Thyroid gland (tissue), 4 donors: ENCODE measurements at regions not wholly inside any gene's neighbourhood (a gene's known extent, or its start where the extent isn't known, plus 50 kb on each side); places are given as distances from the start of the nearest gene placed in this dataset.
A peak's percentile ranks its signal among the peaks of the same experiment; 100 is the strongest.

Source experiments
- DNase-seq, 2 donors: peaks; one replicate each; pipeline ENCODE4 v3.0.0-alpha.2; 2019
- H3K27ac ChIP-seq, 3 donors: fragments of 200-600 bp; sonication (generic); 1 replicate in 2 of 3; 2 replicates in 1 of 3; pipeline ENCODE4 v1.5.1; 2016 to 2019; ENCODE audit warnings: mild to moderate bottlenecking in 1 of 3, moderate library complexity in 1 of 3
- H3K27me3 ChIP-seq: fragments of 200-600 bp; sonication (generic); one replicate; pipeline ENCODE4 v1.5.1; 2019
- H3K36me3 ChIP-seq, 2 donors: fragments of 200-600 bp; sonication (generic); one replicate each; pipeline ENCODE4 v1.5.1; 2016 to 2019
- H3K4me1 ChIP-seq, 2 donors: fragments of 200-600 bp; sonication (generic); one replicate each; pipeline ENCODE4 v1.5.1; 2017 to 2019
- H3K4me3 ChIP-seq, 3 donors: fragments of 200-600 bp; sonication (generic); replicated peaks in 1 of 3; 1 replicate in 2 of 3; 2 replicates in 1 of 3; pipeline ENCODE4 v1.5.1; 2016; ENCODE audit warnings: mild to moderate bottlenecking in 1 of 3
- H3K9me3 ChIP-seq: fragments of 200-600 bp; sonication (generic); one replicate; pipeline ENCODE4 v1.5.1; 2017
- POLR2A ChIP-seq, 2 donors: fragments of 450-650 bp; IDR thresholded peaks; one replicate each; pipeline ENCODE4 v1.6.1; 2017; ENCODE audit warnings: antibody characterized with exemption in 2 of 2, mild to moderate bottlenecking in 2 of 2, moderate library complexity in 1 of 2
- WGBS, 2 donors: methylation state at CpG; one replicate each; pipeline ENCODE4 v1.1.5; 2017; 5-methylcytosine and 5-hydroxymethylcytosine counted together
- intact Hi-C: fragments of 100-400 bp; cut with DNase I; formaldehyde crosslinking; loops from one replicate; pipeline ENCODE4 v1.15.1; 2023
- TF ChIP-seq, protein P1 (sequence below), 6 experiments: fragments of 200-600 bp in 3 of 6; fragments of 450-650 bp in 3 of 6; sonication (generic) in 3 of 6; IDR thresholded peaks; one replicate each; pipeline ENCODE4 v1.5.1; 2016 to 2019; ENCODE audit warnings: antibody characterized with exemption in 6 of 6, mild to moderate bottlenecking in 2 of 6, inconsistent platforms in 1 of 6, moderate library complexity in 1 of 6

DNA sequence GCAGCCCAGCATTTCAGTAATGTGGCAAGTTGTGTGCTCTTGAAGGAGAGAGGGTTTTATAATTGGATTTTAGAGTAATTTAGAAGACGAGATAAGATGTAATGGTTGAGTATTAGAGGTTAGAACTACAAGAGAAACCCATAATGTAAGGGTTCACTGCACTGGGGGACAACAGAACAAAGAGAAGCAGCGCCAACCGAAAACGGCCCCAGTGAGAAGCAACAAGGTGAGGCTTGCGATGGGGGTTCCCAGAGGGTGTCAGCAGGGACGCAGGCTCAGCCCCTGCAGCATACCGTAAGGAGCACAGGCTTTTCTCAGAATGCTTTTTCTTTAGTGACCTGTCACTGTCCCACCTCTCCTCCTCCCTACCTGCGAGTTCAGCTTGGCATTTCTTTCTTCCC, 183.9 kb upstream of the ETAA1 start:
- H3K27me3 ChIP-seq: no peaks in the 10 kb centered on the region
- no peak overlapping the region for H3K27ac ChIP-seq
- no peak for TF ChIP-seq POLR2A (IDR thresholded peaks at IDR 0.05)
- TF ChIP-seq, protein P1, sequence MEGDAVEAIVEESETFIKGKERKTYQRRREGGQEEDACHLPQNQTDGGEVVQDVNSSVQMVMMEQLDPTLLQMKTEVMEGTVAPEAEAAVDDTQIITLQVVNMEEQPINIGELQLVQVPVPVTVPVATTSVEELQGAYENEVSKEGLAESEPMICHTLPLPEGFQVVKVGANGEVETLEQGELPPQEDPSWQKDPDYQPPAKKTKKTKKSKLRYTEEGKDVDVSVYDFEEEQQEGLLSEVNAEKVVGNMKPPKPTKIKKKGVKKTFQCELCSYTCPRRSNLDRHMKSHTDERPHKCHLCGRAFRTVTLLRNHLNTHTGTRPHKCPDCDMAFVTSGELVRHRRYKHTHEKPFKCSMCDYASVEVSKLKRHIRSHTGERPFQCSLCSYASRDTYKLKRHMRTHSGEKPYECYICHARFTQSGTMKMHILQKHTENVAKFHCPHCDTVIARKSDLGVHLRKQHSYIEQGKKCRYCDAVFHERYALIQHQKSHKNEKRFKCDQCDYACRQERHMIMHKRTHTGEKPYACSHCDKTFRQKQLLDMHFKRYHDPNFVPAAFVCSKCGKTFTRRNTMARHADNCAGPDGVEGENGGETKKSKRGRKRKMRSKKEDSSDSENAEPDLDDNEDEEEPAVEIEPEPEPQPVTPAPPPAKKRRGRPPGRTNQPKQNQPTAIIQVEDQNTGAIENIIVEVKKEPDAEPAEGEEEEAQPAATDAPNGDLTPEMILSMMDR (IDR thresholded peaks at IDR 0.05): no peak
- no peaks in the 10 kb centered on the region for H3K9me3 ChIP-seq
- no peak overlapping the region for H3K4me3 ChIP-seq
- WGBS, 2 donors: 61 to 63% methylated on average over 8 of the region's 8 CpGs
- no peaks in the 10 kb centered on the region for H3K4me1 ChIP-seq
- DNase-seq: no peak
- intact Hi-C loops: no loop called here
- H3K36me3 ChIP-seq: no peaks in the 10 kb centered on the region

GRCh38 chr2:67213677-67214402, 183.3 kb upstream of the ETAA1 start:
- Histone ChIP-seq H3K36me3 (no peaks in the 10 kb centered on the region), H3K27ac (no peak overlapping the region), H3K27me3 (no peaks in the 10 kb centered on the region), H3K4me1 (no peaks in the 10 kb centered on the region), H3K4me3 (no peak overlapping the region), H3K9me3 (no peaks in the 10 kb centered on the region)
- 98% methylated on average over 2 of the region's 2 CpGs for WGBS, 2 donors
- intact Hi-C loops: no loop called here
- no peak for TF ChIP-seq POLR2A (IDR thresholded peaks at IDR 0.05)
- TF ChIP-seq, protein P1 (IDR thresholded peaks at IDR 0.05): no peak
- DNase-seq: no peak

DNA sequence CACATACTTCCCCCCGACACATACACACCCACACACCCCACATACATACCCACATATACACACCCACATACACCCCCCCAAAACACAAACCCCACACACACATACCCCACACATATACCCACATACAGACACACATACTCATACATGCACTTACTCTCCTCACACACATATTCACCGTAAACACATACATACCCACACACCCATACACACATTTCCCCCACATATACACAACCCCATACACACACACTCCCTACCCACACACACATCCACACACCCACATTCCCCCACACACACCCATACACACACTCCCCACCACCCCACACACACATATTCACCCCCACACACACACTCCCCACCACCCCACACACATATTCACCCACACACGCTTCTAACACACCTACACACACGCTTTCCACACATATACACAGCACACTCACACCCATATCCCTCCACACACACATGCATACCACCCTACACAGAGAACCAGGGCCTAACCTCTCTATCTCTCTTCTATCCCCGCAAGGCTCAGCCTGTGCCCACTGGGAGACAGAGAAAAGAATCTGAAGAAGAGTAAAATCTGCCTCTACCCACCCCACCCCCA, 182.4 kb upstream of the ETAA1 start:
- no peaks in the 10 kb centered on the region for H3K4me1 ChIP-seq
- intact Hi-C loops: no loop called here
- no peak overlapping the region for H3K4me3 ChIP-seq
- H3K9me3 ChIP-seq: no peaks in the 10 kb centered on the region
- no peak overlapping the region for H3K27ac ChIP-seq
- WGBS, 2 donors: 96% methylated on average over 5 of the region's 5 CpGs
- H3K27me3 ChIP-seq: no peaks in the 10 kb centered on the region
- no peak for DNase-seq
- H3K36me3 ChIP-seq: no peaks in the 10 kb centered on the region
- TF ChIP-seq, protein P1 (IDR thresholded peaks at IDR 0.05): no peak
- no peak for TF ChIP-seq POLR2A (IDR thresholded peaks at IDR 0.05)

DNA sequence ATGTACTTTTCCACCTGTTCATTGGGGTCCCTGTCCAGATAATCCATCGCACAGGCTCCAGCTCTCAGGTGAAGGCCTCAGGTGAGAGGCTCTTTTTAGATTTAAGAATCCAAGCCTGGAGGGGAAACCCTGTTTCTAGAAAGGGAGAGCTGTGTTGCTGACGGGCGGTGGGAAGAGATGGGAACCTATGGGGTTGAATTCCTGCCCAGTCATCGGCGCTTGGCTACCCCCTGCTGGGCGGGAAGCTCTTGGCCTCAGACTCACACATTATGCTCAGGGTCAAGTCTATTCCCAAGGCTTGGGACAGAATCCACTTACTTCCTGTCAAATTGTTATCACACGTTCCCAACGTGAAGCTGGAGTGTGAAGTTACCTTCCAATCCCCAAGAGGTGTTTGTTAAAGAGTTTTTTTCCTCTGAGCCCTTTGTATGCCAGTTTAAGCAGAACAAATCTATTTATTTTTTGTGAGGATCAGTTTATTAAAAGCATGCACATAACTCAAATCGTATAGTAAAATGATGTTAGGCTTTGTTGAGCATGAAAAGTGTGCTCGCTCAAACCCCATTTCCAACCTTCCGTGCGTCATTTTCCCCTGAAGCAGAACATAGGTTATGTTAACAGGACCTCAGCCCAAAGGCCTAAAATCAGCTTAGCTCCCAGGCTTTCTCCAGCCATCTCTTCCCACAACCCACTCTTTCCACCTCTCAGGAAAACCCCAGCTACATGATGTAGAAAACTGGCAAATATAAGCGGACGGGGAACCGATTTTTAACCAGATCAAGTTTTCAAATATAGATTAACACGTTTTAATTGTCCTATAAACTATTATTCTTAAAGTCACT, 181.7 kb upstream of the ETAA1 start:
- TF ChIP-seq POLR2A (IDR thresholded peaks at IDR 0.05): no peak
- TF ChIP-seq, protein P1 (IDR thresholded peaks at IDR 0.05): peak in 2 of 6 experiments; percentile 14 to 17
- WGBS, 2 donors: 53 to 54% methylated on average over 16 of the region's 16 CpGs
- no peak overlapping the region for H3K4me3 ChIP-seq

More for the DNA sequence above, 181.7 kb upstream of the ETAA1 start:
- no peaks in the 10 kb centered on the region for H3K9me3 ChIP-seq
- DNase-seq: peak; percentile 5 to 9
- no peaks in the 10 kb centered on the region for H3K36me3 ChIP-seq
- H3K27me3 ChIP-seq: no peaks in the 10 kb centered on the region
- no peaks in the 10 kb centered on the region for H3K4me1 ChIP-seq
- no peak overlapping the region for H3K27ac ChIP-seq
- intact Hi-C loops: no loop called here
